HEK293 (cell line): ENCODE measurements at regions not wholly inside any gene's neighbourhood (a gene's known extent, or its start where the extent isn't known, plus 50 kb on each side); places are given as distances from the start of the nearest gene placed in this dataset.

Experiments
- CTCF ChIA-PET: fragments of 350-600 bp; formaldehyde crosslinking; extraction: SDS; loops from one replicate; lab custom pipeline; 2021; ENCODE audit warnings: antibody characterized with exemption; lab: Yijun Ruan, JAX
- POLR2A ChIA-PET: fragments of 300-600 bp; formaldehyde crosslinking; extraction: SDS; loops from one replicate; lab custom pipeline; 2020; ENCODE audit warnings: antibody characterized with exemption, inconsistent platforms; lab: Yijun Ruan, JAX
- H3K27ac ChIP-seq: fragments of 200-500 bp; sonication (Bioruptor generic); 2 replicates; pipeline ENCODE4 v1.5.1; 2014; ENCODE audit warnings: low read depth, low read length, control low read depth, inconsistent platforms; ENCODE audit errors: extremely low read depth
- H3K36me3 ChIP-seq, 2 experiments: fragments of 200-500 bp in 1 of 2; sonication (Bioruptor generic) in 1 of 2; 1 replicate in 1 of 2; 2 replicates in 1 of 2; pipeline ENCODE4 v1.5.1; 2014 to 2017; ENCODE audit warnings: inconsistent platforms in 2 of 2, low read length in 2 of 2; ENCODE audit not compliant: control insufficient read depth in 2 of 2, insufficient read depth in 1 of 2
- H3K4me1 ChIP-seq: fragments of 200-500 bp; sonication (Bioruptor generic); 2 replicates; pipeline ENCODE4 v1.5.1; 2014; ENCODE audit warnings: mild to moderate bottlenecking, low read length, inconsistent platforms; ENCODE audit not compliant: control insufficient read depth, insufficient read depth
- H3K4me3 ChIP-seq: 2 replicates; pipeline ENCODE4 v1.5.1; 2011; ENCODE audit warnings: low read depth, mild to moderate bottlenecking, control low read depth, low read length, moderate library complexity
- H3K9me3 ChIP-seq: fragments of 200-500 bp; sonication (Bioruptor generic); 2 replicates; pipeline ENCODE4 v1.5.1; 2014; ENCODE audit warnings: low read depth, low read length, inconsistent platforms; ENCODE audit not compliant: control insufficient read depth, insufficient read depth
- BCL11A ChIP-seq: fragments of 450-650 bp; formaldehyde crosslinking; IDR thresholded peaks from 2 replicates; pipeline ENCODE4 v1.5.1; 2016; ENCODE audit warnings: low read depth, missing biosample characterization, missing genetic modification characterization
- SETDB1 ChIP-seq: IDR thresholded peaks from one replicate; pipeline ENCODE4 v1.6.1; 2017; ENCODE audit warnings: mild to moderate bottlenecking, low read length, moderate library complexity, mixed read lengths; ENCODE audit not compliant: insufficient read length
- SP2 ChIP-seq: fragments of 450-650 bp; formaldehyde crosslinking; IDR thresholded peaks from 2 replicates; pipeline ENCODE4 v1.5.1; 2016; ENCODE audit warnings: missing biosample characterization, missing genetic modification characterization
- TCF7L2 ChIP-seq: IDR thresholded peaks from 2 replicates; pipeline ENCODE4 v1.6.1; 2011; ENCODE audit warnings: low read depth, mild to moderate bottlenecking, inconsistent platforms, low read length, moderate library complexity, borderline replicate concordance
- WT1 ChIP-seq: fragments of 450-650 bp; formaldehyde crosslinking; IDR thresholded peaks from 2 replicates; pipeline ENCODE4 v1.5.1; 2016; ENCODE audit warnings: missing biosample characterization, missing genetic modification characterization
- ZBTB10 ChIP-seq: fragments of 450-650 bp; formaldehyde crosslinking; IDR thresholded peaks from 2 replicates; pipeline ENCODE4 v1.5.1; 2016; ENCODE audit warnings: missing biosample characterization, missing genetic modification characterization
- ZBTB11 ChIP-seq: fragments of 450-650 bp; formaldehyde crosslinking; conservative IDR thresholded peaks from 2 replicates; pipeline ENCODE4 v1.5.1; 2016; ENCODE audit warnings: low read depth, missing biosample characterization, missing genetic modification characterization
- ZBTB49 ChIP-seq: fragments of 450-650 bp; formaldehyde crosslinking; IDR thresholded peaks from 2 replicates; pipeline ENCODE4 v1.5.1; 2016; ENCODE audit warnings: missing biosample characterization, missing genetic modification characterization, low read depth
- ZNF112 ChIP-seq: fragments of 450-650 bp; formaldehyde crosslinking; IDR thresholded peaks from 2 replicates; pipeline ENCODE4 v1.5.0; 2017; ENCODE audit warnings: missing biosample characterization, missing genetic modification characterization
- ZNF148 ChIP-seq: fragments of 450-650 bp; formaldehyde crosslinking; IDR thresholded peaks from 2 replicates; pipeline ENCODE4 v1.5.0; 2017; ENCODE audit warnings: missing biosample characterization, missing genetic modification characterization, borderline replicate concordance
- ZNF248 ChIP-seq: fragments of 450-650 bp; formaldehyde crosslinking; IDR thresholded peaks from 2 replicates; pipeline ENCODE4 v1.5.1; 2017; ENCODE audit warnings: missing biosample characterization, missing genetic modification characterization
- ZNF26 ChIP-seq: fragments of 450-650 bp; formaldehyde crosslinking; IDR thresholded peaks from 2 replicates; pipeline ENCODE4 v1.5.1; 2016; ENCODE audit warnings: missing biosample characterization, missing genetic modification characterization
- ZNF280C ChIP-seq: fragments of 450-650 bp; formaldehyde crosslinking; IDR thresholded peaks from 2 replicates; pipeline ENCODE4 v1.5.1; 2016; ENCODE audit warnings: missing biosample characterization, missing genetic modification characterization
- ZNF362 ChIP-seq: fragments of 450-650 bp; formaldehyde crosslinking; IDR thresholded peaks from 2 replicates; pipeline ENCODE4 v1.5.1; 2016; ENCODE audit warnings: missing biosample characterization, missing genetic modification characterization
- ZNF549 ChIP-seq: fragments of 450-650 bp; IDR thresholded peaks from 2 replicates; pipeline ENCODE4 v1.5.1; 2018; ENCODE audit warnings: missing biosample characterization, missing genetic modification characterization, mild to moderate bottlenecking, inconsistent platforms, moderate library complexity
- ZNF558 ChIP-seq: fragments of 450-650 bp; formaldehyde crosslinking; IDR thresholded peaks from 2 replicates; pipeline ENCODE4 v1.5.1; 2016; ENCODE audit warnings: missing biosample characterization, missing genetic modification characterization
- ZNF561 ChIP-seq: fragments of 450-650 bp; IDR thresholded peaks from 2 replicates; pipeline ENCODE4 v1.5.1; 2018; ENCODE audit warnings: missing biosample characterization, missing genetic modification characterization, borderline replicate concordance
- ZNF660 ChIP-seq: fragments of 450-650 bp; IDR thresholded peaks from 2 replicates; pipeline ENCODE4 v1.5.1; 2018; ENCODE audit warnings: missing biosample characterization, mild to moderate bottlenecking, missing genetic modification characterization
- ZNF677 ChIP-seq: fragments of 450-650 bp; IDR thresholded peaks from 2 replicates; pipeline ENCODE4 v1.5.0; 2018; ENCODE audit warnings: missing biosample characterization, mild to moderate bottlenecking, missing genetic modification characterization, moderate library complexity
- ZNF701 ChIP-seq: fragments of 450-650 bp; formaldehyde crosslinking; IDR thresholded peaks from 2 replicates; pipeline ENCODE4 v1.5.1; 2016; ENCODE audit warnings: missing biosample characterization, missing genetic modification characterization

- no peak for TF ChIP-seq WT1
Measured at GRCh38 chr7:119596651-119597050, 676.3 kb upstream of the KCND2 start (continued).

- H3K27ac ChIP-seq: no peak overlapping the region
- CTCF ChIA-PET: no interaction called here
- TF ChIP-seq ZNF26 (tag by site-specific recombination) (no peak), ZNF280C (tag by site-specific recombination) (no peak), ZBTB11 (no peak), ZNF677 (tag by site-specific recombination) (no peak), BCL11A (tag by site-specific recombination) (no peak), TCF7L2 (no peak), ZNF248 (no peak), SETDB1 (no peak), ZNF660 (tag by site-specific recombination) (no peak), ZNF561 (tag by site-specific recombination) (no peak), ZNF701 (tag by site-specific recombination) (no peak), ZBTB10 (no peak), ZBTB49 (no peak), SP2 (tag by site-specific recombination) (no peak), ZNF558 (tag by site-specific recombination) (no peak), ZNF549 (no peak), ZNF362 (tag by site-specific recombination) (no peak), ZNF112 (tag by site-specific recombination) (no peak), ZNF148 (tag by site-specific recombination) (no peak)
- H3K9me3 ChIP-seq: no peaks in the 10 kb centered on the region
- no peaks in the 10 kb centered on the region for H3K36me3 ChIP-seq
- H3K4me3 ChIP-seq: no peak overlapping the region
- H3K4me1 ChIP-seq: no peaks in the 10 kb centered on the region
- POLR2A ChIA-PET: no interaction called here
Measured at GRCh38 chr7:119606297-119606696, 666.7 kb upstream of the KCND2 start.
